Coronary artery (tissue), 2 donors: ENCODE measurements at regions not wholly inside any gene's neighbourhood (a gene's known extent, or its start where the extent isn't known, plus 50 kb on each side); places are given as distances from the start of the nearest gene placed in this dataset.
"Not testable (repeated sequence)": the region's sequence is repeated elsewhere in the genome, so short reads cannot be mapped to it uniquely, and the experiment has no call there.

Source experiments
- DNase-seq: peaks from one replicate; pipeline ENCODE4 v3.0.0-alpha.2; 2017; ENCODE audit warnings: low spot score
- H3K27ac ChIP-seq, 2 donors: fragments of 200-600 bp; sonication (generic); one replicate each; pipeline ENCODE4 v1.5.1; 2016 to 2019
- H3K4me3 ChIP-seq: fragments of 200-600 bp; sonication (generic); 2 replicates; pipeline ENCODE4 v1.5.1; 2016; ENCODE audit warnings: mild to moderate bottlenecking, moderate library complexity
- CTCF ChIP-seq: fragments of 200-600 bp; sonication (generic); IDR thresholded peaks from one replicate; pipeline ENCODE4 v1.5.1; 2019; ENCODE audit warnings: antibody characterized with exemption

GRCh38 chr4:187908731-187909130 lies 86.8 kb upstream of the ZFP42 start:
- no peak for DNase-seq
- Histone ChIP-seq H3K27ac (no peak overlapping the region), H3K4me3 (no peak overlapping the region)
- TF ChIP-seq CTCF: no peak

- no peak overlapping the region for H3K4me3 ChIP-seq
- H3K27ac ChIP-seq: no peak overlapping the region
- no peak for DNase-seq
- TF ChIP-seq CTCF: no peak
Observed at GRCh38 chr4:187910741-187911140, 84.8 kb upstream of the ZFP42 start.

GRCh38 chr4:187915406-187915805 lies 80.2 kb upstream of the ZFP42 start:
- DNase-seq, H3K27ac ChIP-seq, H3K4me3 ChIP-seq: not testable (repeated sequence)

- H3K27ac ChIP-seq: no peak overlapping the region
- DNase-seq: no peak
- TF ChIP-seq CTCF: no peak
- H3K4me3 ChIP-seq: no peak overlapping the region
Observed at GRCh38 chr4:187919966-187920365, 75.6 kb upstream of the ZFP42 start.

- DNase-seq: no peak
- Histone ChIP-seq H3K4me3 (no peak overlapping the region), H3K27ac (no peak overlapping the region)
- no peak for TF ChIP-seq CTCF
Observed at GRCh38 chr4:187921946-187922623, 73.5 kb upstream of the ZFP42 start.

GRCh38 chr4:187929024-187929423 lies 66.5 kb upstream of the ZFP42 start:
- no peak overlapping the region for H3K4me3 ChIP-seq
- H3K27ac ChIP-seq: no peak overlapping the region
- no peak for DNase-seq
- TF ChIP-seq CTCF: no peak

GRCh38 chr4:187934766-187935165 lies 60.8 kb upstream of the ZFP42 start:
- DNase-seq: no peak
- H3K27ac ChIP-seq: no peak overlapping the region
- no peak overlapping the region for H3K4me3 ChIP-seq
- TF ChIP-seq CTCF: no peak

GRCh38 chr4:187937557-187937956 lies 58.0 kb upstream of the ZFP42 start:
- H3K27ac ChIP-seq: no peak overlapping the region
- no peak for DNase-seq
- TF ChIP-seq CTCF: no peak
- no peak overlapping the region for H3K4me3 ChIP-seq
